SK-N-SH treated with all-trans-retinoic acid at 6 μM for 48 hours (cell line): ENCODE measurements at regions not wholly inside any gene's neighbourhood (a gene's known extent, or its start where the extent isn't known, plus 50 kb on each side); places are given as distances from the start of the nearest gene placed in this dataset.

ENCODE experiments used
- CREB5 ChIP-seq: fragments of 250-450 bp; sonication (Bioruptor Pico); IDR thresholded peaks from 2 replicates; pipeline ENCODE4 v1.5.1; 2020; ENCODE audit warnings: low read depth, mild to moderate bottlenecking, moderate library complexity
- CSRNP3 ChIP-seq: fragments of 250-450 bp; sonication (Bioruptor Pico); IDR thresholded peaks from 2 replicates; pipeline ENCODE4 v1.5.1; 2021; ENCODE audit warnings: mild to moderate bottlenecking, moderate library complexity
- ISL1 ChIP-seq: fragments of 250-450 bp; sonication (Bioruptor Pico); IDR thresholded peaks from 2 replicates; pipeline ENCODE4 v2.1.2; 2022; ENCODE audit warnings: mild to moderate bottlenecking, moderate library complexity
- OSR1 ChIP-seq: fragments of 250-450 bp; sonication (Bioruptor Pico); IDR thresholded peaks from 2 replicates; pipeline ENCODE4 v1.8.0; 2022; ENCODE audit warnings: moderate library complexity, mild to moderate bottlenecking, inconsistent platforms
- PATZ1 ChIP-seq: fragments of 250-450 bp; sonication (Bioruptor Pico); IDR thresholded peaks from 2 replicates; pipeline ENCODE4 v1.8.0; 2020; ENCODE audit warnings: mild to moderate bottlenecking, moderate library complexity, borderline replicate concordance
- RARB ChIP-seq: fragments of 250-450 bp; sonication (Bioruptor Pico); IDR thresholded peaks from 2 replicates; pipeline ENCODE4 v1.8.0; 2021; ENCODE audit warnings: mild to moderate bottlenecking, moderate library complexity
- ZFP3 ChIP-seq: fragments of 250-450 bp; sonication (Bioruptor Pico); IDR thresholded peaks from 2 replicates; pipeline ENCODE4 v1.5.0; 2020; ENCODE audit warnings: mild to moderate bottlenecking, moderate library complexity
- ZNF8 ChIP-seq: fragments of 450-650 bp; formaldehyde crosslinking; IDR thresholded peaks from 2 replicates; pipeline ENCODE4 v1.5.0; 2020; ENCODE audit warnings: mild to moderate bottlenecking, moderate library complexity

GRCh38 chr6:114733596-114733995 is 390.8 kb upstream of the HS3ST5 start:
- TF ChIP-seq OSR1 (no peak), CSRNP3 (CRISPR knock-in tag) (no peak), ISL1 (CRISPR knock-in tag) (no peak), CREB5 (CRISPR knock-in tag) (no peak), PATZ1 (no peak), RARB (CRISPR knock-in tag) (no peak), ZFP3 (no peak), ZNF8 (CRISPR knock-in tag) (no peak)
